ENCODE measurements at regions not wholly inside any gene's neighbourhood (a gene's known extent, or its start where the extent isn't known, plus 50 kb on each side); places are given as distances from the start of the nearest gene placed in this dataset.
"Not testable (repeated sequence)": the region's sequence is repeated elsewhere in the genome, so short reads cannot be mapped to it uniquely, and the experiment has no call there.

GRCh38 chr1:117754061-117754969 lies 148.5 kb downstream of the TENT5C start:
- DNase-seq: peak; percentile 79

- no peak for DNase-seq
Measured at GRCh38 chr1:117757668-117758067, 151.8 kb downstream of the TENT5C start.

- peak; percentile 85 for DNase-seq
Measured at GRCh38 chr1:117758444-117759316, 152.8 kb downstream of the TENT5C start.

- no peak for DNase-seq
Measured at GRCh38 chr1:117759535-117759934, 153.7 kb downstream of the TENT5C start.

- no peak for DNase-seq
Measured at GRCh38 chr1:117760069-117760468, 154.2 kb downstream of the TENT5C start.

- DNase-seq: no peak
Measured at GRCh38 chr1:117760485-117760884, 154.6 kb downstream of the TENT5C start.

- not testable (repeated sequence) for DNase-seq
Measured at GRCh38 chr1:117767756-117768155, 161.7 kb downstream of the GDAP2 start.

GRCh38 chr1:117770981-117771531 lies 158.4 kb downstream of the GDAP2 start:
- DNase-seq: no peak

- no peak for DNase-seq
Measured at GRCh38 chr1:117779364-117779763, 150.1 kb downstream of the GDAP2 start.

- peak; percentile 31 for DNase-seq
Measured at GRCh38 chr1:117780687-117781475, 148.5 kb downstream of the GDAP2 start.

- no peak for DNase-seq
Measured at GRCh38 chr1:117782056-117782455, 147.4 kb downstream of the GDAP2 start.

- no peak for DNase-seq
Measured at GRCh38 chr1:117783606-117784396, 145.6 kb downstream of the GDAP2 start.

- no peak for DNase-seq
Measured at GRCh38 chr1:117788014-117788413, 141.4 kb downstream of the GDAP2 start.

- DNase-seq: no peak
Measured at GRCh38 chr1:117793413-117793812, 136.0 kb downstream of the GDAP2 start.

GRCh38 chr1:117794073-117794472 lies 135.3 kb downstream of the GDAP2 start:
- DNase-seq: no peak

GRCh38 chr1:117795190-117795589 lies 134.2 kb downstream of the GDAP2 start:
- DNase-seq: no peak

GRCh38 chr1:117795792-117796191 lies 133.6 kb downstream of the GDAP2 start:
- no peak for DNase-seq

- no peak for DNase-seq
Measured at GRCh38 chr1:117796226-117796625, 133.2 kb downstream of the GDAP2 start.

GRCh38 chr1:117798550-117798949 lies 130.9 kb downstream of the GDAP2 start:
- no peak for DNase-seq

- DNase-seq: no peak
Measured at GRCh38 chr1:117802531-117803257, 126.7 kb downstream of the GDAP2 start.

Data from left kidney (tissue), 1 donor.